Esophagus muscularis mucosa (tissue), 3 donors: ENCODE measurements at regions not wholly inside any gene's neighbourhood (a gene's known extent, or its start where the extent isn't known, plus 50 kb on each side); places are given as distances from the start of the nearest gene placed in this dataset.

Source experiments
- POLR2AphosphoS5 ChIP-seq, 2 donors: sonication (generic); formaldehyde crosslinking; IDR thresholded peaks; one replicate each; pipeline ENCODE4 v1.6.1; 2017; ENCODE audit warnings: antibody characterized with exemption in 2 of 2
- TF ChIP-seq, protein P1 (sequence below), 3 experiments: fragments of 200-600 bp in 2 of 3; fragments of 450-650 bp in 1 of 3; sonication (generic) in 2 of 3; IDR thresholded peaks; one replicate each; pipeline ENCODE4 v1.5.1; 2017 to 2019; ENCODE audit warnings: antibody characterized with exemption in 3 of 3, mild to moderate bottlenecking in 2 of 3, moderate library complexity in 1 of 3

DNA sequence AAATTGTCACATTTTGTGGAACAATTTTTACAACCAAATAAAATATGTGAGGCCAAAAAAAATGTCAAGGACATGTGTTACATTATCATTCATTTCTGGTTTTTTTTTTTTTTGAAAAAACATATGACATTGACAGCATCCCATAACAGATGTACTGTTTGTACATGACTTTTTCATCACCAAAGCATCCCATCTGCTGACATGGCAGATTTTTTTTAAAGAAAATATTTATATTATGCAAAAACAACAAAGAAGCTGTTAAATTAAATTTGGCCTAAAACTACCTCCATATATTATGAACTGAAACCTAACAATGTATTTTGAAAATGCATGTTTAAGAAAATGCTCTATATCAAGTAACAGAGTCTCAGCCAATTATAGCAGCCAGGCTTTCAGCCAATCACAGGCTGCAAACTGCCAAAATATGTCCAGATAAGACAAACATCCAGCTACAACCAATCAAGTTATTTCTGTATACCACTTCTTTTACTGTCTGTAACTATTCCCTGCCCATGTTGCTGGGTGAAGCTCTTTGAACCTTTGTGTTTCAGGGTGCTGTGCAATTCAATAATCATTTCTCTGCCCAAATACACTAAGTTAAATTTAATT lies 1111.8 kb downstream of the GRM8 start:
- TF ChIP-seq POLR2AphosphoS5 (IDR thresholded peaks at IDR 0.05): no peak
- TF ChIP-seq, protein P1, sequence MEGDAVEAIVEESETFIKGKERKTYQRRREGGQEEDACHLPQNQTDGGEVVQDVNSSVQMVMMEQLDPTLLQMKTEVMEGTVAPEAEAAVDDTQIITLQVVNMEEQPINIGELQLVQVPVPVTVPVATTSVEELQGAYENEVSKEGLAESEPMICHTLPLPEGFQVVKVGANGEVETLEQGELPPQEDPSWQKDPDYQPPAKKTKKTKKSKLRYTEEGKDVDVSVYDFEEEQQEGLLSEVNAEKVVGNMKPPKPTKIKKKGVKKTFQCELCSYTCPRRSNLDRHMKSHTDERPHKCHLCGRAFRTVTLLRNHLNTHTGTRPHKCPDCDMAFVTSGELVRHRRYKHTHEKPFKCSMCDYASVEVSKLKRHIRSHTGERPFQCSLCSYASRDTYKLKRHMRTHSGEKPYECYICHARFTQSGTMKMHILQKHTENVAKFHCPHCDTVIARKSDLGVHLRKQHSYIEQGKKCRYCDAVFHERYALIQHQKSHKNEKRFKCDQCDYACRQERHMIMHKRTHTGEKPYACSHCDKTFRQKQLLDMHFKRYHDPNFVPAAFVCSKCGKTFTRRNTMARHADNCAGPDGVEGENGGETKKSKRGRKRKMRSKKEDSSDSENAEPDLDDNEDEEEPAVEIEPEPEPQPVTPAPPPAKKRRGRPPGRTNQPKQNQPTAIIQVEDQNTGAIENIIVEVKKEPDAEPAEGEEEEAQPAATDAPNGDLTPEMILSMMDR (IDR thresholded peaks at IDR 0.05): no peak
